ENCODE measurements at regions not wholly inside any gene's neighbourhood (a gene's known extent, or its start where the extent isn't known, plus 50 kb on each side); places are given as distances from the start of the nearest gene placed in this dataset.

DNA sequence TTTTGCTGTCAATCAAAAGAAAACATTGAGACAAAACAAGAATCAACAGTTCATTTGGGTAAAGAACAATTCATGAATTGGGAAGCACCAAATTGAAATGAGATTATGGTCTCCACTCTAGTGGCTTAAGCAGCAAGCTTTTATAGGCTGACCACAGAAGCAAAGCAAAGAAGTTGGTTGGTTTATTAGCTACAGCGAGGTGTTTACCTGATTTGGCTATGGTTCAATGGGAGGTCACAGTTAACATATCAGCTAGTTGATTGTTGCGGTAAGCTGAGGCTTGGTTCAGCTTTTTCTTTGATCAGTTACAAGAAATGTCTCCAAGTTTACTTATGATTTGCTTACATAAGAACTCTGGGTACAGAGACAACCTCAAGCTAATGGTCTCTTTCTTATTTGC is 640.5 kb upstream of the GOLIM4 start:
- no peak overlapping the region for H3K27ac ChIP-seq (replicated peaks)
- H3K4me3 ChIP-seq (replicated peaks; ENCODE audit: insufficient read depth, low read length), result no peak overlapping the region
- DNase-seq (ENCODE audit: low read depth in 1 of 2, low spot score in 1 of 2), result no peak
- TF ChIP-seq, protein P1, sequence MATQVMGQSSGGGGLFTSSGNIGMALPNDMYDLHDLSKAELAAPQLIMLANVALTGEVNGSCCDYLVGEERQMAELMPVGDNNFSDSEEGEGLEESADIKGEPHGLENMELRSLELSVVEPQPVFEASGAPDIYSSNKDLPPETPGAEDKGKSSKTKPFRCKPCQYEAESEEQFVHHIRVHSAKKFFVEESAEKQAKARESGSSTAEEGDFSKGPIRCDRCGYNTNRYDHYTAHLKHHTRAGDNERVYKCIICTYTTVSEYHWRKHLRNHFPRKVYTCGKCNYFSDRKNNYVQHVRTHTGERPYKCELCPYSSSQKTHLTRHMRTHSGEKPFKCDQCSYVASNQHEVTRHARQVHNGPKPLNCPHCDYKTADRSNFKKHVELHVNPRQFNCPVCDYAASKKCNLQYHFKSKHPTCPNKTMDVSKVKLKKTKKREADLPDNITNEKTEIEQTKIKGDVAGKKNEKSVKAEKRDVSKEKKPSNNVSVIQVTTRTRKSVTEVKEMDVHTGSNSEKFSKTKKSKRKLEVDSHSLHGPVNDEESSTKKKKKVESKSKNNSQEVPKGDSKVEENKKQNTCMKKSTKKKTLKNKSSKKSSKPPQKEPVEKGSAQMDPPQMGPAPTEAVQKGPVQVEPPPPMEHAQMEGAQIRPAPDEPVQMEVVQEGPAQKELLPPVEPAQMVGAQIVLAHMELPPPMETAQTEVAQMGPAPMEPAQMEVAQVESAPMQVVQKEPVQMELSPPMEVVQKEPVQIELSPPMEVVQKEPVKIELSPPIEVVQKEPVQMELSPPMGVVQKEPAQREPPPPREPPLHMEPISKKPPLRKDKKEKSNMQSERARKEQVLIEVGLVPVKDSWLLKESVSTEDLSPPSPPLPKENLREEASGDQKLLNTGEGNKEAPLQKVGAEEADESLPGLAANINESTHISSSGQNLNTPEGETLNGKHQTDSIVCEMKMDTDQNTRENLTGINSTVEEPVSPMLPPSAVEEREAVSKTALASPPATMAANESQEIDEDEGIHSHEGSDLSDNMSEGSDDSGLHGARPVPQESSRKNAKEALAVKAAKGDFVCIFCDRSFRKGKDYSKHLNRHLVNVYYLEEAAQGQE (IDR thresholded peaks at IDR 0.05; ENCODE audit: insufficient replicate concordance, low read depth), result no peak
- TF ChIP-seq SPI1 (IDR thresholded peaks at IDR 0.05; ENCODE audit: borderline replicate concordance, low read depth) (no peak), POLR2AphosphoS5 (IDR thresholded peaks at IDR 0.05; ENCODE audit: low read depth) (no peak), GABPA (IDR thresholded peaks at IDR 0.05; ENCODE audit: low read depth) (no peak)
- TF ChIP-seq, protein P2, sequence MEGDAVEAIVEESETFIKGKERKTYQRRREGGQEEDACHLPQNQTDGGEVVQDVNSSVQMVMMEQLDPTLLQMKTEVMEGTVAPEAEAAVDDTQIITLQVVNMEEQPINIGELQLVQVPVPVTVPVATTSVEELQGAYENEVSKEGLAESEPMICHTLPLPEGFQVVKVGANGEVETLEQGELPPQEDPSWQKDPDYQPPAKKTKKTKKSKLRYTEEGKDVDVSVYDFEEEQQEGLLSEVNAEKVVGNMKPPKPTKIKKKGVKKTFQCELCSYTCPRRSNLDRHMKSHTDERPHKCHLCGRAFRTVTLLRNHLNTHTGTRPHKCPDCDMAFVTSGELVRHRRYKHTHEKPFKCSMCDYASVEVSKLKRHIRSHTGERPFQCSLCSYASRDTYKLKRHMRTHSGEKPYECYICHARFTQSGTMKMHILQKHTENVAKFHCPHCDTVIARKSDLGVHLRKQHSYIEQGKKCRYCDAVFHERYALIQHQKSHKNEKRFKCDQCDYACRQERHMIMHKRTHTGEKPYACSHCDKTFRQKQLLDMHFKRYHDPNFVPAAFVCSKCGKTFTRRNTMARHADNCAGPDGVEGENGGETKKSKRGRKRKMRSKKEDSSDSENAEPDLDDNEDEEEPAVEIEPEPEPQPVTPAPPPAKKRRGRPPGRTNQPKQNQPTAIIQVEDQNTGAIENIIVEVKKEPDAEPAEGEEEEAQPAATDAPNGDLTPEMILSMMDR (IDR thresholded peaks at IDR 0.05; ENCODE audit: insufficient read depth, low read length), result no peak
- H3K27me3 ChIP-seq (ENCODE audit: insufficient read depth, poor library complexity, severe bottlenecking), result no peaks in the 10 kb centered on the region

DNA sequence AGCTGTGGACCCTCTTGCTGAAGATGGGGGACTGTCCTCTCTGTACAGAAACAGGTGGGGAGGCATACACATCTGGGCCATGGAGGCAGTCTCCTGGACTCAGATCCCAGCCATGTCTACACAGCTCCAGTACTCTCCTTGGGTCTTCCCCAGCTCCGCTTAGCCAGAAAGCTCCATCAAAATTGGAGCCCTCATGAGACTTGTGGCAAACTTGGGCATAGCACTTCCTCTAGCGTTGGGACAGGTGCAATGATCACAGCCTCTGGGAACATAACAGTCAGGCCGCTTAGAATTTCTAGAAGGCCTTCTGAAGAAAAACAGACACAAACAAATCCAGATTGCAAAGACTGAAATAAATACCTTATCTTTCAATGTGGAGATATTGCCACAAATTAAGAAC is 634.3 kb upstream of the GOLIM4 start:
- Histone ChIP-seq H3K4me3 (replicated peaks; ENCODE audit: insufficient read depth, low read length) (no peak overlapping the region), H3K27ac (replicated peaks) (no peak overlapping the region), H3K27me3 (ENCODE audit: insufficient read depth, poor library complexity, severe bottlenecking) (no peaks in the 10 kb centered on the region)
- TF ChIP-seq SPI1 (IDR thresholded peaks at IDR 0.05; ENCODE audit: borderline replicate concordance, low read depth), result no peak
- no peak for TF ChIP-seq POLR2AphosphoS5 (IDR thresholded peaks at IDR 0.05; ENCODE audit: low read depth)
- TF ChIP-seq, protein P2 (IDR thresholded peaks at IDR 0.05; ENCODE audit: insufficient read depth, low read length), result no peak
- no peak for TF ChIP-seq GABPA (IDR thresholded peaks at IDR 0.05; ENCODE audit: low read depth)
- TF ChIP-seq, protein P1 (IDR thresholded peaks at IDR 0.05; ENCODE audit: insufficient replicate concordance, low read depth), result no peak
- no peak for DNase-seq (ENCODE audit: low read depth in 1 of 2, low spot score in 1 of 2)

DNA sequence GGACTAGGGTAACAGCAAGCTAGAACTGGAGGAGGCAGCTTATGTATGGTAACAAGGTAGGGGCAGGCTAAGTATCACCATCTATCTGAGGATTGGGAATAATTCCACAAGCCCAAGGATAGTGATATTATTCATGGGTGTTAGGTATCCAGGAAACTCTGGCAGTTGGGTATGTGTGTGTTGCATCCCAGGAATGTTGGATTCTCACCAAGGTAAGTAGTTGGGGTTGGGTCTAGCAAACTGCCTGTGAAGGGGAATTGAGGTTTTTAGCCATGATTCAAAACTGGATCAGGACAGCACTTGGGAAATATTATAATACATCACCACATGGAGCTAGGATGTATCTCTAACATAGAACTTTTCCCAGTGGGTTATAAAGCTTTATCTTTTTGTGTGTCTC is 626.4 kb upstream of the GOLIM4 start:
- Histone ChIP-seq H3K27ac (replicated peaks) (no peak overlapping the region), H3K27me3 (ENCODE audit: insufficient read depth, poor library complexity, severe bottlenecking) (no peaks in the 10 kb centered on the region), H3K4me3 (replicated peaks; ENCODE audit: insufficient read depth, low read length) (no peak overlapping the region)
- DNase-seq (ENCODE audit: low read depth in 1 of 2, low spot score in 1 of 2), result no peak
- TF ChIP-seq SPI1 (IDR thresholded peaks at IDR 0.05; ENCODE audit: borderline replicate concordance, low read depth), result no peak
- TF ChIP-seq, protein P2 (IDR thresholded peaks at IDR 0.05; ENCODE audit: insufficient read depth, low read length), result no peak
- TF ChIP-seq POLR2AphosphoS5 (IDR thresholded peaks at IDR 0.05; ENCODE audit: low read depth), result no peak
- no peak for TF ChIP-seq GABPA (IDR thresholded peaks at IDR 0.05; ENCODE audit: low read depth)
- TF ChIP-seq, protein P1 (IDR thresholded peaks at IDR 0.05; ENCODE audit: insufficient replicate concordance, low read depth), result no peak

Data from HL-60 (cell line).